H9 (cell line): ENCODE measurements at regions not wholly inside any gene's neighbourhood (a gene's known extent, or its start where the extent isn't known, plus 50 kb on each side); places are given as distances from the start of the nearest gene placed in this dataset.

Experiments used
- DNase-seq: peaks from one replicate; pipeline ENCODE4 v3.0.0-alpha.2; 2017
- H2AFZ ChIP-seq: one replicate; pipeline ENCODE4 v1.6.1; 2013; ENCODE audit warnings: mild to moderate bottlenecking, low read length, control low read depth, moderate library complexity
- H2AK5ac ChIP-seq: 2 replicates; pipeline ENCODE4 v1.6.1; 2013; ENCODE audit warnings: low read length, control low read depth, mixed read lengths; ENCODE audit not compliant: insufficient read length
- H2BK120ac ChIP-seq: one replicate; pipeline ENCODE4 v1.6.1; 2013; ENCODE audit warnings: low read depth, mild to moderate bottlenecking, low read length, control low read depth, inconsistent platforms; ENCODE audit not compliant: poor library complexity, severe bottlenecking
- H2BK12ac ChIP-seq: 2 replicates; pipeline ENCODE4 v1.6.1; 2013; ENCODE audit warnings: low read length, control low read depth, mixed read lengths, low read depth; ENCODE audit not compliant: insufficient read length
- H2BK15ac ChIP-seq: 2 replicates; pipeline ENCODE4 v1.6.1; 2013; ENCODE audit warnings: low read depth, low read length, control low read depth
- H2BK20ac ChIP-seq: one replicate; pipeline ENCODE4 v1.6.1; 2013; ENCODE audit warnings: low read depth, mild to moderate bottlenecking, low read length, control low read depth, inconsistent platforms; ENCODE audit not compliant: poor library complexity, severe bottlenecking
- H2BK5ac ChIP-seq: 2 replicates; pipeline ENCODE4 v1.6.1; 2013; ENCODE audit warnings: low read length, control low read depth, mixed read lengths; ENCODE audit not compliant: insufficient read length
- H3K14ac ChIP-seq: 2 replicates; pipeline ENCODE4 v1.6.1; 2013; ENCODE audit warnings: low read length, control low read depth; ENCODE audit not compliant: insufficient read depth
- H3K18ac ChIP-seq: 2 replicates; pipeline ENCODE4 v1.6.1; 2013; ENCODE audit warnings: low read depth, mild to moderate bottlenecking, mixed read lengths, low read length, control low read depth; ENCODE audit not compliant: insufficient read length
- H3K23ac ChIP-seq: 2 replicates; pipeline ENCODE4 v1.6.1; 2013; ENCODE audit warnings: low read length, control low read depth, mixed read lengths, low read depth; ENCODE audit not compliant: insufficient read length
- H3K23me2 ChIP-seq: 2 replicates; pipeline ENCODE4 v1.6.1; 2013; ENCODE audit warnings: low read depth, mild to moderate bottlenecking, mixed read lengths, low read length, control low read depth; ENCODE audit not compliant: insufficient read length, poor library complexity, severe bottlenecking
- H3K27ac ChIP-seq: 2 replicates; pipeline ENCODE4 v1.5.1; 2013; ENCODE audit warnings: low read length, control low read depth, mixed read lengths, low read depth; ENCODE audit not compliant: insufficient read length
- H3K27me3 ChIP-seq: 2 replicates; pipeline ENCODE4 v1.6.1; 2013; ENCODE audit warnings: low read length, control low read depth, inconsistent platforms; ENCODE audit not compliant: insufficient read depth
- H3K4ac ChIP-seq: 2 replicates; pipeline ENCODE4 v1.6.1; 2013; ENCODE audit warnings: low read depth, mild to moderate bottlenecking, control low read depth, inconsistent platforms, low read length, moderate library complexity
- H3K4me1 ChIP-seq: 2 replicates; pipeline ENCODE4 v1.6.1; 2013; ENCODE audit warnings: low read length, control low read depth, inconsistent platforms; ENCODE audit not compliant: insufficient read depth
- H3K4me2 ChIP-seq: 2 replicates; pipeline ENCODE4 v1.6.1; 2013; ENCODE audit warnings: low read length, control low read depth, mixed read lengths; ENCODE audit not compliant: insufficient read length, insufficient read depth
- H3K56ac ChIP-seq: 2 replicates; pipeline ENCODE4 v1.6.1; 2013; ENCODE audit warnings: low read depth, mild to moderate bottlenecking, mixed read lengths, low read length, control low read depth; ENCODE audit not compliant: insufficient read length
- H3K79me1 ChIP-seq: 2 replicates; pipeline ENCODE4 v1.6.1; 2013; ENCODE audit warnings: low read depth, mild to moderate bottlenecking, moderate library complexity, low read length, control low read depth, inconsistent platforms; ENCODE audit not compliant: insufficient read depth, poor library complexity, severe bottlenecking
- H3K79me2 ChIP-seq: 2 replicates; pipeline ENCODE4 v1.6.1; 2013; ENCODE audit warnings: low read length, control low read depth, inconsistent platforms; ENCODE audit not compliant: insufficient read depth
- H3K9ac ChIP-seq: 2 replicates; pipeline ENCODE4 v1.6.1; 2013; ENCODE audit warnings: low read length, control low read depth, mixed read lengths; ENCODE audit not compliant: insufficient read length; ENCODE audit errors: extremely low read depth
- H3K9me3 ChIP-seq: one replicate; pipeline ENCODE4 v1.6.1; 2013; ENCODE audit warnings: low read depth, low read length, inconsistent platforms; ENCODE audit not compliant: control insufficient read depth
- H3T11ph ChIP-seq: one replicate; pipeline ENCODE4 v1.6.1; 2013; ENCODE audit warnings: mild to moderate bottlenecking, low read length, control low read depth, inconsistent platforms
- H4K20me1 ChIP-seq: one replicate; pipeline ENCODE4 v1.6.1; 2013; ENCODE audit not compliant: control insufficient read depth, insufficient read length, insufficient read depth
- H4K5ac ChIP-seq: 2 replicates; pipeline ENCODE4 v1.6.1; 2013; ENCODE audit warnings: low read depth, mild to moderate bottlenecking, mixed read lengths, low read length, control low read depth; ENCODE audit not compliant: insufficient read length
- H4K8ac ChIP-seq: replicated peaks from 2 replicates; pipeline ENCODE4 v1.6.1; 2013; ENCODE audit warnings: low read length, control low read depth, mixed read lengths, low read depth; ENCODE audit not compliant: insufficient read length
- H4K91ac ChIP-seq: 2 replicates; pipeline ENCODE4 v1.6.1; 2013; ENCODE audit warnings: low read depth, mild to moderate bottlenecking, moderate library complexity, mixed read lengths, low read length, control low read depth; ENCODE audit not compliant: insufficient read length
- H3K27ac Mint-ChIP-seq, 3 experiments: 2 replicates in 2 of 3; 3 replicates in 1 of 3; pipeline ENCODE4 v1.8.0; 2020 to 2021; ENCODE audit warnings: mixed read lengths in 3 of 3, mild to moderate bottlenecking in 1 of 3, moderate library complexity in 1 of 3
- H3K27me3 Mint-ChIP-seq: 2 replicates; pipeline ENCODE4 v1.8.0; 2021; ENCODE audit warnings: low read depth, mild to moderate bottlenecking, moderate library complexity, mixed read lengths
- H3K36me3 Mint-ChIP-seq, 3 experiments: 2 replicates in 2 of 3; 3 replicates in 1 of 3; pipeline ENCODE4 v1.8.0; 2020 to 2021; ENCODE audit warnings: low read depth in 3 of 3, mixed read lengths in 3 of 3; ENCODE audit not compliant: insufficient read depth in 1 of 3
- H3K4me1 Mint-ChIP-seq, 2 experiments: 2 replicates each; pipeline ENCODE4 v1.8.0; 2020; ENCODE audit warnings: mixed read lengths in 2 of 2
- H3K4me3 Mint-ChIP-seq, 2 experiments: 2 replicates in 1 of 2; 3 replicates in 1 of 2; pipeline ENCODE4 v1.8.0; 2020 to 2021; ENCODE audit warnings: mild to moderate bottlenecking in 2 of 2, mixed read lengths in 2 of 2, moderate library complexity in 1 of 2
- H3K9me3 Mint-ChIP-seq, 2 experiments: 2 replicates in 1 of 2; 3 replicates in 1 of 2; pipeline ENCODE4 v1.8.0; 2020; ENCODE audit warnings: mild to moderate bottlenecking in 2 of 2, mixed read lengths in 2 of 2, moderate library complexity in 1 of 2
- CTCF ChIP-seq: fragments of 200-600 bp; sonication (generic); conservative IDR thresholded peaks from 3 replicates; pipeline ENCODE4 v1.8.0; 2021; ENCODE audit warnings: antibody characterized with exemption, mild to moderate bottlenecking

- H3K9ac ChIP-seq, result no peak overlapping the region
- H4K8ac ChIP-seq, result no peak overlapping the region
- H3K56ac ChIP-seq, result no peak overlapping the region
- peaks cover 1% of the 10 kb centered on the region; the same call in 1 of the 2 replicates for H3K27me3 Mint-ChIP-seq
- no peak for TF ChIP-seq CTCF
- no peak overlapping the region for H3T11ph ChIP-seq
- no peak overlapping the region for H2BK5ac ChIP-seq
- no peaks in the 10 kb centered on the region; the same call in 1 of the 2 replicates for H3K4me1 ChIP-seq
- H3K4me1 Mint-ChIP-seq, result peaks cover 16 to 26% of the 10 kb centered on the region in 2 experiments
- H2AK5ac ChIP-seq, result no peak overlapping the region
- H2AFZ ChIP-seq, result no peak overlapping the region
- H3K14ac ChIP-seq, result no peak overlapping the region
- H3K18ac ChIP-seq, result no peak overlapping the region
- no peak overlapping the region for H3K27ac Mint-ChIP-seq
- peaks cover 0 to 2% (median 0%) of the 10 kb centered on the region in 3 experiments; a peak in 1 of 7 replicates for H3K36me3 Mint-ChIP-seq
- H3K23me2 ChIP-seq, result no peaks in the 10 kb centered on the region
- DNase-seq, result no peak
- H3K4me2 ChIP-seq, result no peak overlapping the region
- H3K79me1 ChIP-seq, result no peaks in the 10 kb centered on the region
- H4K5ac ChIP-seq, result no peak overlapping the region
- H2BK20ac ChIP-seq, result no peak overlapping the region
- no peak overlapping the region for H2BK120ac ChIP-seq
- no peaks in the 10 kb centered on the region for H3K9me3 ChIP-seq
- H3K4ac ChIP-seq, result no peak overlapping the region
- no peak overlapping the region for H3K4me3 Mint-ChIP-seq
- H3K79me2 ChIP-seq, result no peaks in the 10 kb centered on the region
- no peaks in the 10 kb centered on the region for H3K27me3 ChIP-seq
- H2BK15ac ChIP-seq, result no peak overlapping the region
- H4K91ac ChIP-seq, result no peak overlapping the region
- no peaks in the 10 kb centered on the region for H4K20me1 ChIP-seq
- no peak overlapping the region for H3K23ac ChIP-seq
- no peak overlapping the region for H3K27ac ChIP-seq
- H3K9me3 Mint-ChIP-seq, result peaks cover 0 to 4% of the 10 kb centered on the region in 2 experiments; a peak in 1 of 5 replicates
- H2BK12ac ChIP-seq, result no peak overlapping the region
Observed at GRCh38 chr5:34584165-34584564, 72.0 kb upstream of the RAI14 start.
